Suprapubic skin (tissue), 4 donors: ENCODE measurements at regions not wholly inside any gene's neighbourhood (a gene's known extent, or its start where the extent isn't known, plus 50 kb on each side); places are given as distances from the start of the nearest gene placed in this dataset.

Source experiments
- POLR2A ChIP-seq, 2 donors: fragments of 450-650 bp; IDR thresholded peaks; one replicate each; pipeline ENCODE4 v1.6.1; 2017; ENCODE audit warnings: antibody characterized with exemption in 2 of 2, mild to moderate bottlenecking in 2 of 2, moderate library complexity in 2 of 2
- POLR2AphosphoS5 ChIP-seq, 3 donors: sonication (generic); formaldehyde crosslinking; IDR thresholded peaks; one replicate each; pipeline ENCODE4 v1.6.1; 2017; ENCODE audit warnings: antibody characterized with exemption in 3 of 3
- TF ChIP-seq, protein P1 (sequence below), 2 donors: fragments of 200-600 bp in 1 of 2; fragments of 450-650 bp in 1 of 2; sonication (generic) in 1 of 2; IDR thresholded peaks; one replicate each; pipeline ENCODE4 v1.5.1; 2016 to 2019; ENCODE audit warnings: antibody characterized with exemption in 2 of 2, mild to moderate bottlenecking in 1 of 2, moderate library complexity in 1 of 2

- no peak for TF ChIP-seq POLR2A (IDR thresholded peaks at IDR 0.05)
- TF ChIP-seq, protein P1, sequence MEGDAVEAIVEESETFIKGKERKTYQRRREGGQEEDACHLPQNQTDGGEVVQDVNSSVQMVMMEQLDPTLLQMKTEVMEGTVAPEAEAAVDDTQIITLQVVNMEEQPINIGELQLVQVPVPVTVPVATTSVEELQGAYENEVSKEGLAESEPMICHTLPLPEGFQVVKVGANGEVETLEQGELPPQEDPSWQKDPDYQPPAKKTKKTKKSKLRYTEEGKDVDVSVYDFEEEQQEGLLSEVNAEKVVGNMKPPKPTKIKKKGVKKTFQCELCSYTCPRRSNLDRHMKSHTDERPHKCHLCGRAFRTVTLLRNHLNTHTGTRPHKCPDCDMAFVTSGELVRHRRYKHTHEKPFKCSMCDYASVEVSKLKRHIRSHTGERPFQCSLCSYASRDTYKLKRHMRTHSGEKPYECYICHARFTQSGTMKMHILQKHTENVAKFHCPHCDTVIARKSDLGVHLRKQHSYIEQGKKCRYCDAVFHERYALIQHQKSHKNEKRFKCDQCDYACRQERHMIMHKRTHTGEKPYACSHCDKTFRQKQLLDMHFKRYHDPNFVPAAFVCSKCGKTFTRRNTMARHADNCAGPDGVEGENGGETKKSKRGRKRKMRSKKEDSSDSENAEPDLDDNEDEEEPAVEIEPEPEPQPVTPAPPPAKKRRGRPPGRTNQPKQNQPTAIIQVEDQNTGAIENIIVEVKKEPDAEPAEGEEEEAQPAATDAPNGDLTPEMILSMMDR (IDR thresholded peaks at IDR 0.05): no peak
- TF ChIP-seq POLR2AphosphoS5 (IDR thresholded peaks at IDR 0.05): no peak
Observed at GRCh38 chr3:71881041-71881440, 96.1 kb upstream of the PROK2 start.
